NCI-H2107 treated with DMSO at 0.1 percent for 48 hours (cell line): ENCODE measurements at regions not wholly inside any gene's neighbourhood (a gene's known extent, or its start where the extent isn't known, plus 50 kb on each side); places are given as distances from the start of the nearest gene placed in this dataset.
A peak's percentile ranks its signal among the peaks of the same experiment; 100 is the strongest.

ENCODE experiments used
- DNase-seq: peaks from one replicate; lab custom pipeline; 2025; ENCODE audit not compliant: unreplicated experiment; lab: John Stamatoyannopoulos, UW

- no peak for DNase-seq
Observed at GRCh38 chr4:183563874-183564273, 59.0 kb downstream of the ING2 start.

- peak; percentile 23 for DNase-seq
Observed at GRCh38 chr4:183571350-183571941, 66.6 kb downstream of the ING2 start.

- DNase-seq, result no peak
Observed at GRCh38 chr4:183576701-183577404, 72.0 kb downstream of the ING2 start.

- DNase-seq, result no peak
Observed at GRCh38 chr4:183580370-183580769, 75.5 kb downstream of the ING2 start.

- no peak for DNase-seq
Observed at GRCh38 chr4:183580849-183581248, 76.0 kb downstream of the ING2 start.

GRCh38 chr4:183586824-183587223 lies 72.2 kb downstream of the RWDD4 start:
- DNase-seq, result no peak

GRCh38 chr4:183588169-183588675 lies 70.8 kb downstream of the RWDD4 start:
- peak; percentile 1 for DNase-seq

- DNase-seq, result no peak
Observed at GRCh38 chr4:183588691-183589090, 70.3 kb downstream of the RWDD4 start.

- DNase-seq, result no peak
Observed at GRCh38 chr4:183589461-183590099, 69.4 kb downstream of the RWDD4 start.
